ENCODE measurements at regions not wholly inside any gene's neighbourhood (a gene's known extent, or its start where the extent isn't known, plus 50 kb on each side); places are given as distances from the start of the nearest gene placed in this dataset.

DNA sequence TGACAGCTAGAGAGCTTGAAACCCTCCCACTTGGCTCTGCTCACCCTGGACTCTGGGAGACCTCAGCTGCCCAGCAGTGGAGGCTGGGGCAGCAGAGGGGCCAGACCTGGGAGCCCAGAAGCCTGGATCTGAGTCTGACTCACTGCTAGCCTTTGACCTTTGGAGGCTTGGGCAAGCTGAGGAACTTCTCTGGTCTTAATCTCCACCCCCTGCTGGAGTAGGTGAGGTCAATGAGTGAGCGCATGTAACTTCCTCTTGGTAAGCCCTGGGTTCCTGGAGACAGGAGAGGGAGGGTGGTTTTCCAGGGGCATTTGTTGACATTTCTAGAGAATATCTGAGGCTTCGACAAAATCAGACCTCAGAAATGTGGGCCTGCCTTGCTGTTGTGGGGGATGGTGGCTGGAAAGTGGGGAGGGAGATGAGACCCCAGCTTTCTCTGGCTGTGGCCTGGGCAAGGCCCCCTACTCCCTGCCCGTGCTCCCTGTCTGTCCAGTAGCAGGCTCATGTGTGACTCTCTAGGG lies 73.0 kb upstream of the YWHAQ start:
- Histone ChIP-seq H4K8ac (ENCODE audit: low read depth, low read length) (no peak overlapping the region), H4K5ac (ENCODE audit: low read length) (no peak overlapping the region), H3K23ac (ENCODE audit: low read length) (no peak overlapping the region), H3K4me1 (ENCODE audit: control insufficient read depth, low read depth, low read length) (no peaks in the 10 kb centered on the region), H3K4me3 (ENCODE audit: low read length) (no peak overlapping the region), H3K18ac (ENCODE audit: low read length) (no peak overlapping the region), H3K4ac (ENCODE audit: low read depth, low read length) (no peak overlapping the region), H2BK120ac (ENCODE audit: low read depth, low read length) (no peak overlapping the region), H3K27me3 (ENCODE audit: insufficient read depth, low read length, poor library complexity) (no peaks in the 10 kb centered on the region), H3K79me2 (ENCODE audit: control insufficient read depth, insufficient read depth, low read length) (no peaks in the 10 kb centered on the region), H2BK15ac (replicated peaks; ENCODE audit: low read depth) (no peak overlapping the region), H2BK5ac (ENCODE audit: low read length) (no peak overlapping the region), H3K27ac (ENCODE audit: low read depth, low read length) (no peak overlapping the region), H2AK5ac (ENCODE audit: low read length) (no peak overlapping the region), H3K36me3 (ENCODE audit: control insufficient read depth, insufficient read depth, low read length) (no peaks in the 10 kb centered on the region), H3K79me1 (ENCODE audit: low read length) (no peaks in the 10 kb centered on the region), H3K56ac (ENCODE audit: low read length) (no peak overlapping the region), H3K4me2 (ENCODE audit: low read length) (no peak overlapping the region), H3K9ac (ENCODE audit: low read length) (no peak overlapping the region)
- WGBS (ENCODE audit: extremely low coverage, insufficient coverage, low lambda C conversion rate), result no CpG with 5 or more reads among the region's 3 CpGs
- peak; percentile 80 for DNase-seq

DNA sequence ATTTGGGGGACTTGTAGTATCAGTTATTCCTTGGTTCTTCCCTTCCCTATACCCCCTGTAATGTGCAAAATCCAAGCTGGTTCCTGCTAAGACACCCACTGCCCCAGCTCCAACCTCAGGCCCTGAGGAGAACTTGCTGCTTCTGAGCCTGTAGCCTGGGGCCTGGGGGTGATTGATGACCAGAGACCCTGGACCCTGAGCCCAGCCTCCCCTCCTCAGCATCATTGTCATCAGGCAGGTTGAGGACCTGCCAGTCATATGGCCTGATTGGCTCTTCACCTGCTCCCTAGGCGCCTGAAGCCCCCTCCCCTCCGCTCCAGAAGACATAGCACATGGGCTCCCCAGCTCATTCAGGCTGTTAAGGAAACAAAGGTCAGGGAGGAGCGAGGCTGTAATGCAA lies 73.8 kb upstream of the YWHAQ start:
- H3K4ac ChIP-seq (ENCODE audit: low read depth, low read length), result no peak overlapping the region
- no peak overlapping the region for H3K23ac ChIP-seq (ENCODE audit: low read length)
- H3K4me3 ChIP-seq (ENCODE audit: low read length), result no peak overlapping the region
- H3K4me2 ChIP-seq (ENCODE audit: low read length), result no peak overlapping the region
- no peak overlapping the region for H4K8ac ChIP-seq (ENCODE audit: low read depth, low read length)
- H3K18ac ChIP-seq (ENCODE audit: low read length), result no peak overlapping the region
- H3K9ac ChIP-seq (ENCODE audit: low read length), result no peak overlapping the region
- no peak overlapping the region for H2AK5ac ChIP-seq (ENCODE audit: low read length)
- no peak for DNase-seq
- H2BK5ac ChIP-seq (ENCODE audit: low read length), result no peak overlapping the region
- H3K4me1 ChIP-seq (ENCODE audit: control insufficient read depth, low read depth, low read length), result no peaks in the 10 kb centered on the region
- no peak overlapping the region for H2BK120ac ChIP-seq (ENCODE audit: low read depth, low read length)
- H3K27me3 ChIP-seq (ENCODE audit: insufficient read depth, low read length, poor library complexity), result no peaks in the 10 kb centered on the region
- no peak overlapping the region for H3K56ac ChIP-seq (ENCODE audit: low read length)
- no peak overlapping the region for H3K27ac ChIP-seq (ENCODE audit: low read depth, low read length)
- no CpG with 5 or more reads among the region's 3 CpGs for WGBS (ENCODE audit: extremely low coverage, insufficient coverage, low lambda C conversion rate)
- no peaks in the 10 kb centered on the region for H3K79me1 ChIP-seq (ENCODE audit: low read length)
- no peak overlapping the region for H2BK15ac ChIP-seq (replicated peaks; ENCODE audit: low read depth)
- no peak overlapping the region for H4K5ac ChIP-seq (ENCODE audit: low read length)
- no peaks in the 10 kb centered on the region for H3K36me3 ChIP-seq (ENCODE audit: control insufficient read depth, insufficient read depth, low read length)
- H3K79me2 ChIP-seq (ENCODE audit: control insufficient read depth, insufficient read depth, low read length), result no peaks in the 10 kb centered on the region

- Histone ChIP-seq H3K9ac (ENCODE audit: low read length) (no peak overlapping the region), H4K5ac (ENCODE audit: low read length) (no peak overlapping the region), H2BK120ac (ENCODE audit: low read depth, low read length) (no peak overlapping the region), H4K8ac (ENCODE audit: low read depth, low read length) (no peak overlapping the region), H3K36me3 (ENCODE audit: control insufficient read depth, insufficient read depth, low read length) (no peaks in the 10 kb centered on the region), H2AK5ac (ENCODE audit: low read length) (no peak overlapping the region), H3K27me3 (ENCODE audit: insufficient read depth, low read length, poor library complexity) (no peaks in the 10 kb centered on the region), H3K4me2 (ENCODE audit: low read length) (no peak overlapping the region), H3K4me1 (ENCODE audit: control insufficient read depth, low read depth, low read length) (no peaks in the 10 kb centered on the region), H3K18ac (ENCODE audit: low read length) (no peak overlapping the region), H2BK15ac (replicated peaks; ENCODE audit: low read depth) (no peak overlapping the region), H3K23ac (ENCODE audit: low read length) (no peak overlapping the region), H3K4ac (ENCODE audit: low read depth, low read length) (no peak overlapping the region), H2BK5ac (ENCODE audit: low read length) (no peak overlapping the region), H3K4me3 (ENCODE audit: low read length) (no peak overlapping the region), H3K79me1 (ENCODE audit: low read length) (no peaks in the 10 kb centered on the region), H3K27ac (ENCODE audit: low read depth, low read length) (no peak overlapping the region), H3K79me2 (ENCODE audit: control insufficient read depth, insufficient read depth, low read length) (no peaks in the 10 kb centered on the region), H3K56ac (ENCODE audit: low read length) (no peak overlapping the region)
- no peak for DNase-seq
- WGBS (ENCODE audit: extremely low coverage, insufficient coverage, low lambda C conversion rate), result no CpG with 5 or more reads among the region's 8 CpGs
Observed at GRCh38 chr2:9705196-9705595, 74.4 kb upstream of the YWHAQ start.

- no CpG with 5 or more reads among the region's 6 CpGs for WGBS (ENCODE audit: extremely low coverage, insufficient coverage, low lambda C conversion rate)
- Histone ChIP-seq H4K5ac (ENCODE audit: low read length) (no peak overlapping the region), H3K36me3 (ENCODE audit: control insufficient read depth, insufficient read depth, low read length) (no peaks in the 10 kb centered on the region)
Observed at GRCh38 chr2:9707008-9707407, 76.2 kb upstream of the YWHAQ start.

DNA sequence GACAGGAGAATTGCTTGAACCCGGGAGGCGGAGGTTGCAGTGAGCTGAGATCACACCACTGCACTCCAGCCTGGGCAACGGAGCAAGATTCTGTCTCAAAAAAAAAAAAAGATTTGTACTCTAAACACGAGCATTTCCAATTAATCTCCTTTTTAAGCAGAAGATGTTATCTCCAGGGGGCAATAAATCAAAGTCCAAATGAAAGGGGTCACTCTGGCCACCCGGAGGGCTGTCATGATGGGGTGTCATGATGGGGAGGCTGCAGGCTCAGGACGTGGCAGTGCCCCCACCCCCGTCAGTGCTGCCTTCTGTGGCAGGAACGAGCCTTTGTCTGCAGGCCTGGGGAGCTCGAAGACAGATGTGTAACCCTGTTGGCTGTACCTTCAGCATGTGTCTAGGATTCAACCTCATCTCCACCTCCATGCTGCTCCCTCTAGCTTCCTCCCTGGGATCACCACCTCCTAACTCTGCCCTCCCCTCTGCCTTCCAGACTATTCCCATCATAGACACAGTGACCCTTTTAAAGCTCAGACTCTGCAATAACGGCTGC lies 76.9 kb upstream of the YWHAQ start:
- H3K23ac ChIP-seq (ENCODE audit: low read length), result no peak overlapping the region
- DNase-seq, result no peak
- no peak overlapping the region for H3K56ac ChIP-seq (ENCODE audit: low read length)
- H3K4me1 ChIP-seq (ENCODE audit: control insufficient read depth, low read depth, low read length), result no peaks in the 10 kb centered on the region
- H3K27me3 ChIP-seq (ENCODE audit: insufficient read depth, low read length, poor library complexity), result no peaks in the 10 kb centered on the region
- H3K36me3 ChIP-seq (ENCODE audit: control insufficient read depth, insufficient read depth, low read length), result no peaks in the 10 kb centered on the region
- no peak overlapping the region for H4K5ac ChIP-seq (ENCODE audit: low read length)
- no peak overlapping the region for H3K27ac ChIP-seq (ENCODE audit: low read depth, low read length)
- no peak overlapping the region for H3K4me2 ChIP-seq (ENCODE audit: low read length)
- H3K79me2 ChIP-seq (ENCODE audit: control insufficient read depth, insufficient read depth, low read length), result no peaks in the 10 kb centered on the region
- H2AK5ac ChIP-seq (ENCODE audit: low read length), result no peak overlapping the region
- no peak overlapping the region for H3K4ac ChIP-seq (ENCODE audit: low read depth, low read length)
- H4K8ac ChIP-seq (ENCODE audit: low read depth, low read length), result no peak overlapping the region
- H3K18ac ChIP-seq (ENCODE audit: low read length), result no peak overlapping the region
- H3K9ac ChIP-seq (ENCODE audit: low read length), result no peak overlapping the region
- no peak overlapping the region for H2BK15ac ChIP-seq (replicated peaks; ENCODE audit: low read depth)
- no peak overlapping the region for H2BK120ac ChIP-seq (ENCODE audit: low read depth, low read length)
- no peaks in the 10 kb centered on the region for H3K79me1 ChIP-seq (ENCODE audit: low read length)
- WGBS (ENCODE audit: extremely low coverage, insufficient coverage, low lambda C conversion rate), result no CpG with 5 or more reads among the region's 10 CpGs
- H2BK5ac ChIP-seq (ENCODE audit: low read length), result no peak overlapping the region
- H3K4me3 ChIP-seq (ENCODE audit: low read length), result no peak overlapping the region

More at GRCh38 chr2:9707008-9707407, 76.2 kb upstream of the YWHAQ start:
- H2BK5ac ChIP-seq (ENCODE audit: low read length), result no peak overlapping the region
- no peak overlapping the region for H3K4ac ChIP-seq (ENCODE audit: low read depth, low read length)
- H3K23ac ChIP-seq (ENCODE audit: low read length), result no peak overlapping the region
- no peaks in the 10 kb centered on the region for H3K79me2 ChIP-seq (ENCODE audit: control insufficient read depth, insufficient read depth, low read length)
- no peak overlapping the region for H3K18ac ChIP-seq (ENCODE audit: low read length)
- H2BK15ac ChIP-seq (replicated peaks; ENCODE audit: low read depth), result no peak overlapping the region
- H4K8ac ChIP-seq (ENCODE audit: low read depth, low read length), result no peak overlapping the region
- H3K27ac ChIP-seq (ENCODE audit: low read depth, low read length), result no peak overlapping the region
- no peak overlapping the region for H3K9ac ChIP-seq (ENCODE audit: low read length)
- no peak overlapping the region for H3K4me2 ChIP-seq (ENCODE audit: low read length)
- no peak overlapping the region for H2AK5ac ChIP-seq (ENCODE audit: low read length)
- no peaks in the 10 kb centered on the region for H3K4me1 ChIP-seq (ENCODE audit: control insufficient read depth, low read depth, low read length)
- H3K79me1 ChIP-seq (ENCODE audit: low read length), result no peaks in the 10 kb centered on the region
- H3K4me3 ChIP-seq (ENCODE audit: low read length), result no peak overlapping the region
- no peaks in the 10 kb centered on the region for H3K27me3 ChIP-seq (ENCODE audit: insufficient read depth, low read length, poor library complexity)
- DNase-seq, result no peak
- no peak overlapping the region for H2BK120ac ChIP-seq (ENCODE audit: low read depth, low read length)
- no peak overlapping the region for H3K56ac ChIP-seq (ENCODE audit: low read length)

All from mesendoderm (in vitro differentiated cells).